PC-9 (cell line): ENCODE measurements at regions not wholly inside any gene's neighbourhood (a gene's known extent, or its start where the extent isn't known, plus 50 kb on each side); places are given as distances from the start of the nearest gene placed in this dataset.
A peak's percentile ranks its signal among the peaks of the same experiment; 100 is the strongest.

Experiments
- BruUV-seq: library from RNA; stranded (reverse); fragments of 400-500 nt; replicated peaks from 2 replicates; lab custom pipeline; 2021; lab: Mats Ljungman, UMichigan
- CTCF ChIA-PET: fragments of 300-600 bp; sonication (Branson Sonifier 250); formaldehyde crosslinking; loops from one replicate; lab custom pipeline; 2022; ENCODE audit warnings: antibody characterized with exemption; lab: Charles Lee
- POLR2A ChIA-PET: fragments of 300-600 bp; sonication (Branson Sonifier 250); formaldehyde crosslinking; loops from one replicate; lab custom pipeline; 2022; ENCODE audit warnings: antibody characterized with exemption; ENCODE audit not compliant: unreplicated experiment; lab: Charles Lee
- DNase-seq, 2 experiments: peaks; one replicate each; pipeline versions ENCODE4 v3.0.0 to v3.0.0-alpha.2; 2015 to 2022; ENCODE audit warnings: mixed read lengths in 1 of 2
- H2AFZ ChIP-seq: fragments of 200-600 bp; sonication (generic); 2 replicates; pipeline ENCODE4 v1.8.1; 2017; ENCODE audit warnings: antibody characterized with exemption
- H3F3A ChIP-seq: fragments of 200-600 bp; sonication (generic); 2 replicates; pipeline ENCODE4 v1.8.1; 2017; ENCODE audit warnings: antibody characterized with exemption, mild to moderate bottlenecking, low read depth; ENCODE audit not compliant: insufficient read depth
- H3K27ac ChIP-seq: fragments of 200-600 bp; sonication (generic); 2 replicates; pipeline ENCODE4 v1.6.1; 2016; ENCODE audit warnings: mixed run types
- H3K27me3 ChIP-seq: fragments of 200-600 bp; sonication (generic); 2 replicates; pipeline ENCODE4 v1.6.1; 2016; ENCODE audit warnings: low read depth, mixed run types; ENCODE audit not compliant: insufficient read depth
- H3K36me3 ChIP-seq: fragments of 200-600 bp; sonication (generic); 2 replicates; pipeline ENCODE4 v1.6.1; 2016; ENCODE audit warnings: low read depth, mixed run types
- H3K4me1 ChIP-seq: fragments of 200-600 bp; sonication (generic); replicated peaks from 2 replicates; pipeline ENCODE4 v1.6.1; 2016; ENCODE audit warnings: mixed run types; ENCODE audit not compliant: insufficient read depth
- H3K4me2 ChIP-seq: fragments of 200-600 bp; sonication (generic); 2 replicates; pipeline ENCODE4 v1.6.1; 2017; ENCODE audit warnings: mixed run types
- H3K4me3 ChIP-seq: fragments of 200-600 bp; sonication (generic); 2 replicates; pipeline ENCODE4 v1.6.1; 2016; ENCODE audit warnings: mixed run types
- H3K79me2 ChIP-seq: fragments of 200-600 bp; sonication (generic); 2 replicates; pipeline ENCODE4 v1.6.1; 2017; ENCODE audit warnings: low read depth, mixed run types
- H3K9me2 ChIP-seq: fragments of 200-600 bp; sonication (generic); 2 replicates; pipeline ENCODE4 v1.8.1; 2017; ENCODE audit warnings: mild to moderate bottlenecking; ENCODE audit not compliant: insufficient read depth
- H3K9me3 ChIP-seq: fragments of 200-600 bp; sonication (generic); 2 replicates; pipeline ENCODE4 v1.8.1; 2016; ENCODE audit warnings: low read depth; ENCODE audit not compliant: insufficient read depth
- H4K20me1 ChIP-seq: fragments of 200-600 bp; sonication (generic); 2 replicates; pipeline ENCODE4 v1.8.1; 2017; ENCODE audit not compliant: insufficient read depth
- CTCF ChIP-seq: fragments of 200-600 bp; sonication (generic); conservative IDR thresholded peaks from 2 replicates; pipeline ENCODE4 v1.6.1; 2017; ENCODE audit warnings: mixed run types, antibody characterized with exemption, mild to moderate bottlenecking, moderate library complexity
- EZH2 ChIP-seq: fragments of 200-600 bp; sonication (generic); IDR thresholded peaks from 2 replicates; pipeline ENCODE4 v1.8.0; 2017; ENCODE audit warnings: antibody characterized with exemption, low read depth
- intact Hi-C: fragments of 100-400 bp; cut with micrococcal nuclease; formaldehyde crosslinking; loops from one replicate; pipeline ENCODE4 v1.10.0; 2022; ENCODE audit not compliant: unreplicated experiment

GRCh38 chr5:58019614-58020013 lies 440.3 kb downstream of the PLK2 start:
- Histone ChIP-seq H3K4me2 (no peak overlapping the region), H3F3A (peaks cover 4% of the 10 kb centered on the region; the same call in 1 of the 2 replicates), H3K27ac (no peak overlapping the region), H4K20me1 (no peaks in the 10 kb centered on the region), H3K4me1 (peaks cover 46% of the 10 kb centered on the region), H3K27me3 (no peaks in the 10 kb centered on the region), H2AFZ (no peak overlapping the region), H3K36me3 (no peaks in the 10 kb centered on the region), H3K79me2 (no peaks in the 10 kb centered on the region), H3K9me3 (0 out of 2 replicates have a peak, but pooled peaks cover 4% of the 10 kb centered on the region), H3K9me2 (no peaks in the 10 kb centered on the region), H3K4me3 (no peak overlapping the region)
- intact Hi-C loops: loop anchor here (10.0 kb wide), 1 partner anchor 235 kb away; no protein-coding TSS in a partner anchor
- BruUV-seq: no TSS peak
- ChIA-PET POLR2A (no interaction called here), CTCF (interaction anchor here (0.6 kb wide), 1 partner anchor 265 kb away, joined by 3 read pairs; no protein-coding TSS in a partner anchor)
- no peak for DNase-seq
- no peak for TF ChIP-seq CTCF

- no peak overlapping the region for H3K4me2 ChIP-seq
- peaks cover 46% of the 10 kb centered on the region for H3K4me1 ChIP-seq
- intact Hi-C loops: loop anchor here (10.0 kb wide), 1 partner anchor 237 kb away; no protein-coding TSS in a partner anchor
- CTCF ChIA-PET: no interaction called here
- no peak overlapping the region for H2AFZ ChIP-seq
- no peaks in the 10 kb centered on the region for H4K20me1 ChIP-seq
- no peaks in the 10 kb centered on the region for H3K36me3 ChIP-seq
- H3K9me3 ChIP-seq: peaks cover 10% of the 10 kb centered on the region
- no peaks in the 10 kb centered on the region for H3K9me2 ChIP-seq
- peaks cover 4% of the 10 kb centered on the region; the same call in 1 of the 2 replicates for H3F3A ChIP-seq
- DNase-seq: peak in 1 of 2 experiments; percentile 53
- H3K79me2 ChIP-seq: no peaks in the 10 kb centered on the region
- peak overlapping the region; percentile 24; the same call in 1 of the 2 replicates for H3K27ac ChIP-seq
- TF ChIP-seq EZH2 (no peak), CTCF (no peak)
- BruUV-seq: no TSS peak
- no peaks in the 10 kb centered on the region for H3K27me3 ChIP-seq
- no peak overlapping the region for H3K4me3 ChIP-seq
- POLR2A ChIA-PET: no interaction called here
Observed at GRCh38 chr5:58018016-58018415, 441.9 kb downstream of the PLK2 start.

- ChIA-PET POLR2A (interaction anchor here (0.6 kb wide), 2 partner anchors 171 to 214 kb away, joined by 3 to 8 read pairs; no protein-coding TSS in a partner anchor), CTCF (no interaction called here)
- no peaks in the 10 kb centered on the region for H3K27me3 ChIP-seq
- peak overlapping the region; percentile 72 for H3K27ac ChIP-seq
- no peaks in the 10 kb centered on the region for H3K9me2 ChIP-seq
- BruUV-seq: TSS peak; percentile 88
- H3K36me3 ChIP-seq: no peaks in the 10 kb centered on the region
- no peaks in the 10 kb centered on the region for H3F3A ChIP-seq
- DNase-seq: no peak
- TF ChIP-seq CTCF: no peak
- no peak for TF ChIP-seq EZH2
- H2AFZ ChIP-seq: no peak overlapping the region
- intact Hi-C loops: loop anchor here (1.0 to 10.0 kb wide), 3 partner anchors 128 to 238 kb away; no protein-coding TSS in a partner anchor
- H3K4me3 ChIP-seq: no peak overlapping the region
- H3K4me1 ChIP-seq: peaks cover 36% of the 10 kb centered on the region
- H3K9me3 ChIP-seq: peaks cover 13% of the 10 kb centered on the region
- H4K20me1 ChIP-seq: no peaks in the 10 kb centered on the region
- peak overlapping the region; percentile 31 for H3K4me2 ChIP-seq
- H3K79me2 ChIP-seq: no peaks in the 10 kb centered on the region
Observed at GRCh38 chr5:58016877-58017276, 443.0 kb downstream of the PLK2 start.
